ENCODE measurements at regions not wholly inside any gene's neighbourhood (a gene's known extent, or its start where the extent isn't known, plus 50 kb on each side); places are given as distances from the start of the nearest gene placed in this dataset.
"Not testable (repeated sequence)": the region's sequence is repeated elsewhere in the genome, so short reads cannot be mapped to it uniquely, and the experiment has no call there.

DNA sequence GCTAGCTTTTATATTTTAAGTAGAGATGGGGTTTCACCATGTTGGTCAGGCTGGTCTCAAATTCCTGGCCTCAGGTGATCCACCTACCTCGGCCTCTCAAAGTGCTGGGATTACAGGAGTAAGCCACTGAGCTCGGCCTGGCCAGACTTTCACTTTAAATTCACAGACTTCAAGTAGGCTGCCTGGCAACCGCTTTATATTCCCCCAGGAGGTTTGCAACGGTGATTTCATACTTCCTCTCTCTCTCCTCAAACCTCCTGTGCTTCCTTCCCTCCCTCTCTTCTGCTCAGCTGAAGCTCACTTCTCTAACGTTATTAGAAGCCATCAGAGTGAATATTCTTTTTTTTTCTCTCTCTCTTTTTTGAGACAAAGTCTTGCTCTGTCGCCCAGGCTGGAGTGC, 118.8 kb downstream of the SEPTIN7 start:
- DNase-seq; in situ Hi-C loops (cut with HindIII; ENCODE audit: low pct_ligation_motif_present, low sequenced_read_pairs); H3K27ac ChIP-seq: not testable (repeated sequence)

DNA sequence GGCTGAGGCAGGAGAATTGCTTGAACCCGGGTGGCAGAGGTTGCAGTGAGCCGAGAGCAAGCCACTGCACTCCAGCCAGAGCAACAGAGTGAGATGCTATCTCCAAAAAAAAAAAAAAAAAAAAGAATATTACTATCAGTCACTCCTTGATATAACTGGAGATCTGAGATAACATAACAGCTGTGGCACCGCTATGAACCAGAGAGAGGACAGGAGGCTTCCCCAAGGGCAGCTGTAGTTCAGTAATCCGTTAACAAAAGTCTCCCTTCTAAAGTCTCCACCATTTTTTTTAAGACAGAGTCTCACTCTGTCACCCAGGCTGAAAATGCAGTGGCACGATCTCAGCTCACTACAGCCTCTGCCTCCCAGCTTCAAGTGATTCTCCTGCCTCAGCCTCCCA, 120.5 kb downstream of the SEPTIN7 start:
- DNase-seq; in situ Hi-C loops (cut with HindIII; ENCODE audit: low pct_ligation_motif_present, low sequenced_read_pairs); H3K27me3 ChIP-seq (replicated peaks): not testable (repeated sequence)

More for the DNA sequence above, 118.8 kb downstream of the SEPTIN7 start:
- H3K36me3 ChIP-seq (replicated peaks); H3K27me3 ChIP-seq (replicated peaks); H3K4me3 ChIP-seq (ENCODE audit: low read depth, low read length): not testable (repeated sequence)

DNA sequence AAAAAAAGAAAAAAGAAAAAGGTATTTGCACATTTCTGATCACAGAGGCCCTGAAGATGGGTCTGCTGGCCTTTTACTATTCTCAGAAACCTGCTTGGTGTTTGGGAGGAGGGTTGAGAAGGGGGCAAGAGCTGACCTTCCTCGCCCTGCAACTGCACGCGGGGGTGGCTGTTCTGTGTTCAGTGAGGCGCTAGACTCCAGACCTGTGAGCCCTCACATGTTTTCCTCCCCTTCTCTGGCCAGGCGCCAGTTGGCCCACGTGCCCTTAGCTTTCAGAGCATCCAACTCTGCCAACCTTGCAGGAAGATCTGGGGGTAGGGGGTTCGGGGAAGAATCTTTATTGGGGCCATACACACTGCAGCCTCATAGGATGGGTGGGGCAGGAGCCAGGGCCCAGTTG, 123.8 kb downstream of the SEPTIN7 start:
- H3K27ac ChIP-seq; H3K36me3 ChIP-seq (replicated peaks); DNase-seq; in situ Hi-C loops (cut with HindIII; ENCODE audit: low pct_ligation_motif_present, low sequenced_read_pairs); H3K4me3 ChIP-seq (ENCODE audit: low read depth, low read length); H3K27me3 ChIP-seq (replicated peaks): not testable (repeated sequence)

More for the DNA sequence above, 120.5 kb downstream of the SEPTIN7 start:
- H3K36me3 ChIP-seq (replicated peaks); H3K4me3 ChIP-seq (ENCODE audit: low read depth, low read length); H3K27ac ChIP-seq: not testable (repeated sequence)

DNA sequence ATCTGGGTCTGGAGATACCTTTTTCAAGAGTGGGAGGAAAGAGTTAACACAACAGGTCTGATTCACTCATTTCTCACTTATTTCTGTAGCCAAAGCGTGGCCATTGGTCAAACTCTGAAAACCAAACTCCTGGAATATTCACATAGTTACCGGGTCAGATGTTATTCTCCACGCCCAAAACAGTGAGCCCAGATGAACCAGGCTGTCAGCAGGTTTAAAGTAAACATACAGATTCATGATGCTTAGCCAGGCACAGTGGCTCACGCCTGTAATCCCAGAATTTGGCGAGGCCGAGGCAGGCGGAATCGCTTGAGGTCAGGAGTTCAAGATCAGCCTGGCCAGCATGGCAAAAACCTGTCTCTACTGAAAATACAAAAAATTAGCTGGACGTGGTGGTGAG, 126.1 kb downstream of the SEPTIN7 start:
- H3K27me3 ChIP-seq (replicated peaks); H3K36me3 ChIP-seq (replicated peaks); in situ Hi-C loops (cut with HindIII; ENCODE audit: low pct_ligation_motif_present, low sequenced_read_pairs); H3K27ac ChIP-seq; DNase-seq; H3K4me3 ChIP-seq (ENCODE audit: low read depth, low read length): not testable (repeated sequence)

DNA sequence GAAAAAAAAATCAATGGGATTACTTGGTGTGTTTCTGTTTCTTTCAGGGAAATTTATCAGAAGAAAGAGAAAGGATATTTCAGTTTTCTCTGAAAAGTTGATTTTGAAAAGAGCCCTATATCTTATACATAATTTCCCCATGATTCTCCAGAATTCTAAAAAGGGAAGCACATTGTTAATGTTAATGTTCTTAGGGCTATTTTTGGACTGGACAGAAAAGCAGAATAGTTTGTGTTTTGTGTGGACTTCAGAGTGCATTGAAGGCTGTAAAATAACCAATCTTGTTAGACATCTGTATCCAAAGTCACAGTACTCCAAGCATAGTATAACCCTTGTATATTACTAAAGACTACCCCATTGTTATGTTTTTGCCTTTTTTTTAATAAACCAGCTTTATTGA, 130.3 kb downstream of the SEPTIN7 start:
- H3K27me3 ChIP-seq (replicated peaks); H3K36me3 ChIP-seq (replicated peaks); DNase-seq; H3K4me3 ChIP-seq (ENCODE audit: low read depth, low read length); in situ Hi-C loops (cut with HindIII; ENCODE audit: low pct_ligation_motif_present, low sequenced_read_pairs); H3K27ac ChIP-seq: not testable (repeated sequence)

DNA sequence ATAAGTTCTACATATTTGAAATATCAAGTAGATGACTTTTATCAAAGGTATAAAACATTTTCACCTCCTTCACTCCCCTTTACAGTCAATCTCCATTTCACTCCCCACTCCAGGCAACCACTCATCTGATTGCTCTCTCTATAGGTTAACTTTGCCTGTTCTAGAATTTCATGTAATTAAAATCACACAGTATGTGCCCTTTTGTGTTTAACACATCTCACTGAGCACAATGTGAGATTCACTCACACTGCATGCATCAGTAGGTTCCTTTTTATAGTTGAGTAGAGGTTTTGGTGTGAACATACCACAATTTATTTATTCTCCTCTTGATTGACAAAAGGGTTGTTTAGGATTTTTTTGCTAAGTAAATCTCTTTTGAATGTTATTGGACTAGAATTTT, 130.7 kb downstream of the SEPTIN7 start:
- H3K27me3 ChIP-seq (replicated peaks); H3K27ac ChIP-seq; in situ Hi-C loops (cut with HindIII; ENCODE audit: low pct_ligation_motif_present, low sequenced_read_pairs); H3K36me3 ChIP-seq (replicated peaks); H3K4me3 ChIP-seq (ENCODE audit: low read depth, low read length); DNase-seq: not testable (repeated sequence)

DNA sequence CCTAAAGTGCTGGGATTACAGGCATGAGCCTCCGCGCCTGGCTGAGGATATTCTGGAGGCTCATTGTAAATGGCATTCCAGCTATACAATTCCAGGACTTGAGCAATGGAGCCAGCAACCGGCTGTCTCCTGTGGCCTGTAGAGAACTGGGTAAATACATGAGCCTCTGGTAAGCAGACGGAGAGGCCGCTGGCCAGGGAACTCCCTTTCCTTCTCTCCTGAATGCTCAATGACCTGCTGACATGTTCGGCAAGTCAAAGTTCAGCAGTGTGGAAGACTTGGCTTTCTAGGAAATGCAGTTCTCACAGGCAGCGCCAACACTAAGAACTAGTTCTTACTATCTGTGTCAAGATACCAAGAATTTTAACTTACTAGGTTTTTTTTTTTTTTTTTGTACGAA, 139.8 kb downstream of the SEPTIN7 start:
- H3K27me3 ChIP-seq (replicated peaks); in situ Hi-C loops (cut with HindIII; ENCODE audit: low pct_ligation_motif_present, low sequenced_read_pairs): not testable (repeated sequence)

DNA sequence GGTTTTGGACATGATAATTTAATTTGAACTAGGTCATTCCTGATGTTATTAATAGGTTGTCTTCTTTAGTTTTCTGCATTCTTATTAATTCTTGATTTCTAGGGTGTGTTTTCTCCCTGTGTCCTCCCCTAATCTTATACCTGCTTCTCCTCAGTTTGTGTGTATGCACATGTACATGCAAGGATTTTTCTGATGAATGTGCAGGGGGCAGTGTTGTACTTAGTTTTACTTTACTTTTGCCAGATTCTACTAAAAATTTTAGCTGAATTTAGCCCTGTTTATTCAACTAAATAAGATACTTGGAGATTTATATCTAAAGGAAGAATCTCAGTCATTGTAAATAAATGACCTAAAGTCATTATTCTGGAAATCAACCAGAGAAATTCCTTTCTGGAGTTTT, 144.8 kb downstream of the SEPTIN7 start:
- H3K36me3 ChIP-seq (replicated peaks); H3K27me3 ChIP-seq (replicated peaks); H3K27ac ChIP-seq; DNase-seq; H3K4me3 ChIP-seq (ENCODE audit: low read depth, low read length); in situ Hi-C loops (cut with HindIII; ENCODE audit: low pct_ligation_motif_present, low sequenced_read_pairs): not testable (repeated sequence)

More for the DNA sequence above, 139.8 kb downstream of the SEPTIN7 start:
- not testable (repeated sequence) for DNase-seq; H3K36me3 ChIP-seq (replicated peaks); H3K4me3 ChIP-seq (ENCODE audit: low read depth, low read length); H3K27ac ChIP-seq

DNA sequence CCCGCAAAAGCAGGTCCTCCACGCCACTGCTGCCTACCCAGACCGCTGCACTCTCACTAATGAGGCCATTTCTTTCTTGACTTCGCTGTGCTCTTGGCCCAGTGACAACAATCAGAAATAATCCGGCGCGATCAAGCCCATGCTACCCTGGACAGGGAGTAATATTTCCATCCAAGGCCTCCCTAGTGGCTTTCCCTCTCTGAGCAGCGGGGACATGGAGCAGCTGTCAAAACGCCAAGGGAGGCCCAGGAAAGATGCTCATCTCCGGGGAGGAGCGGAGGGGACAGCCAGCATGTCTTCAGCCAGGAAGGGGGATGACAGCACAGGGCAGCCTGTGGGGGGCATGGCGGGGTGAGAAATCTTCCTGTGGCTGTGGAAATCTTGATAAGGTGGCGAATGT, 154.9 kb downstream of the SEPTIN7 start:
- H3K27ac ChIP-seq; H3K4me3 ChIP-seq (ENCODE audit: low read depth, low read length); in situ Hi-C loops (cut with HindIII; ENCODE audit: low pct_ligation_motif_present, low sequenced_read_pairs); H3K27me3 ChIP-seq (replicated peaks); H3K36me3 ChIP-seq (replicated peaks); DNase-seq: not testable (repeated sequence)

DNA sequence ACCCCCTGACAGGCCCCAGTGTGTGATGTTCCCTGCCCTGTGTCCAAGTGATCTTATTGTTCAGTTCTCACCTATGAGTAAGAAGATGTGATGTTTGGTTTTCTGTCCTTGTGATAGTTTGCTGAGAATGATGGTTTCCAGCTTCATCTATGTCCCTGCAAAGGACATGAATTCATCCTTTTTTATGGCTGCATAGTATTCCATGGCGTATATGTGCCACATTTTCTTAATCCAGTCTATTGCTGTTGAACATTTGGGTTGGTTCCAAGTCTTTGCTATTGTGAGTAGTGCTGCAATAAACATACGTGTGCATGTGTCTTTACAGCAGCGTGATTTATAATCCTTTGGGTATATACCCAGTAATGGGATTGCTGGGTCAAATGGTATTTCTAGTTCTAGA, 156.1 kb downstream of the SEPTIN7 start:
- DNase-seq; H3K27ac ChIP-seq; in situ Hi-C loops (cut with HindIII; ENCODE audit: low pct_ligation_motif_present, low sequenced_read_pairs); H3K36me3 ChIP-seq (replicated peaks); H3K4me3 ChIP-seq (ENCODE audit: low read depth, low read length); H3K27me3 ChIP-seq (replicated peaks): not testable (repeated sequence)

DNA sequence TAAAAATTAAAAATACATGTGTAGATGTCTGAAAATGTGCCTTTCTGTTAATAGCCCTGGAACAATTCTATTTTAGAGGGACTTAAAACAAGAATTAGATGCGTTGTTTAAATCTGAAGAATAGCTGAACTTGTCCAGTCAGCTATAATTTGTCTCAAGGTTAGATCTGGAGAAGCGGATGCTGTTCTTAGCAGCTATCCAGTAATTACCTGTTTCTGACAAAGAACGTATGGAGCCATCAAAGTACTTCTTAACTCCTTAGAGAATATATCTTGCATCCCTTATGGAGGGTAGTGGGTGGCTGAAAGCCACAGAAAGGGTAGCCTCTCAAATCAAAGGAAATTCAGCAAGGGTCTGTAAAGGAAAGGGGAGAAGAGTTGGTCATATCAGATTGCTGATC, 160.4 kb downstream of the SEPTIN7 start:
- DNase-seq; H3K36me3 ChIP-seq (replicated peaks); in situ Hi-C loops (cut with HindIII; ENCODE audit: low pct_ligation_motif_present, low sequenced_read_pairs); H3K27me3 ChIP-seq (replicated peaks); H3K27ac ChIP-seq; H3K4me3 ChIP-seq (ENCODE audit: low read depth, low read length): not testable (repeated sequence)

DNA sequence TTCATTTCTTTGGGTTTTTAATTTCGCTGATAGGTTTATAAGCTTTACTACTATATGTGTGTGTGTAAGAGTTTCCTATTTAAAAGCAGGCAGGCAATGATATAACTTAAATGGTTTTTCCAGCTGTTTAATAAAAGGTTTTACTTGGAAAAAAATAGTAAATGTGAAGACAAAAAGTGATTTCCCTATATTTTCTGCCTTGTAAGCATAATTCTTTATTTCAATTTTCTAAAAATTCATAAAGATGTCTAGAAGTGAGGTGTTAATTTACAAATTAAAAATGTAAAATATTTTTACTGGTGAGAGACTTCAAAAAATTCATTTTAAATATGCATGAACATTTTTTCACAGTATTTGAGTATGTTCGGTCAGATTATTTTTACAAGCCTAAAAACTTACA, 161.8 kb downstream of the SEPTIN7 start:
- H3K36me3 ChIP-seq (replicated peaks); in situ Hi-C loops (cut with HindIII; ENCODE audit: low pct_ligation_motif_present, low sequenced_read_pairs); DNase-seq; H3K27ac ChIP-seq; H3K4me3 ChIP-seq (ENCODE audit: low read depth, low read length); H3K27me3 ChIP-seq (replicated peaks): not testable (repeated sequence)

Data from brain microvascular endothelial cell (primary cell).